Cardiac fibroblast (primary cell): ENCODE measurements at regions not wholly inside any gene's neighbourhood (a gene's known extent, or its start where the extent isn't known, plus 50 kb on each side); places are given as distances from the start of the nearest gene placed in this dataset.
A peak's percentile ranks its signal among the peaks of the same experiment; 100 is the strongest.

Experiments
- DNase-seq, 2 donors: peaks; one replicate each; pipeline versions ENCODE4 v3.0.0 to v3.0.0-alpha.2; 2010; ENCODE audit warnings: low read depth in 2 of 2
- H3K4me3 ChIP-seq, 2 donors: replicated peaks in 1 of 2; 1 replicate in 1 of 2; 2 replicates in 1 of 2; pipeline ENCODE4 v1.5.1; 2011; ENCODE audit warnings: low read depth in 2 of 2, low read length in 2 of 2, mild to moderate bottlenecking in 2 of 2, moderate library complexity in 1 of 2
- TF ChIP-seq, protein P1 (sequence below): IDR thresholded peaks from one replicate; pipeline ENCODE4 v1.5.1; 2011; ENCODE audit warnings: low read depth, mild to moderate bottlenecking, low read length, inconsistent platforms

DNA sequence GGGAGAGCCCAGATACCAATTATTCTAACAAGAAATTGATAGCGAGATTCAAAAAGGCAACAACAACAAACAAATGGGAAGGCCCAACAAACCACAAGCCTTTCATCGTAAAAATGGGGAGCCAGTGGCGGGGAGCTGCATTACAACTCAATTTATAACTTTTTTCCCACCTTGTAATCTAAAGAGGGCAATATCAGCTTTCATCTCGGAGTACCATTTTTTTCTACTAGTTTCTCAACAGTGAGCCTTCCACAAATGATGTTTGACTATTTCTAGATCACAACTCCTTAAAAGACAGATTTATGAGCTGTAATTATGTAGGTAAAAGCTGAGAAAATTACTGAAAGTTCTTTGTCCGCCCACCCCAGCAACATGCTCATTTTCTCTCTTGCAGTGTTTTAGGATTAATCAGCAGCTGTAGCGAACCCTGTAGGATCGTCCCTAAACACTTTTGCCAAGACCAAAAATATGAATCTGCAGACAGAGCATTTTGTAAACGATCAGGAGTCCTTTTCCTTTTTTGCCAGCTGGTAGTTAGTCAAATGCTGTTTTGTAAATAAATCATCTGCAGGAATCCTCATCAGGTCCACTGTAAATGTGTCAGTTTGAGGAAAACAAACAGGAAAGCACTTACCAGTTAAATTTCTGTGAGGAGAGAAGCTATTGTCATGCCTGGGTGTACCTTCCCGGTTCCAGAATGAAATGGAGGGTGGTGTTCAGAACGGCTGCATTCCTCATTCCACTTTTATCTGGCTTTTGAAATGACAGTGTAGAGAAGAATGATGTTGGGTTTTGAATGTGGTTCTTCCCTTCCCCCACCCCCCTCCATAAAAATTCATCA, 53.2 kb downstream of the EEF1B2 start:
- TF ChIP-seq, protein P1, sequence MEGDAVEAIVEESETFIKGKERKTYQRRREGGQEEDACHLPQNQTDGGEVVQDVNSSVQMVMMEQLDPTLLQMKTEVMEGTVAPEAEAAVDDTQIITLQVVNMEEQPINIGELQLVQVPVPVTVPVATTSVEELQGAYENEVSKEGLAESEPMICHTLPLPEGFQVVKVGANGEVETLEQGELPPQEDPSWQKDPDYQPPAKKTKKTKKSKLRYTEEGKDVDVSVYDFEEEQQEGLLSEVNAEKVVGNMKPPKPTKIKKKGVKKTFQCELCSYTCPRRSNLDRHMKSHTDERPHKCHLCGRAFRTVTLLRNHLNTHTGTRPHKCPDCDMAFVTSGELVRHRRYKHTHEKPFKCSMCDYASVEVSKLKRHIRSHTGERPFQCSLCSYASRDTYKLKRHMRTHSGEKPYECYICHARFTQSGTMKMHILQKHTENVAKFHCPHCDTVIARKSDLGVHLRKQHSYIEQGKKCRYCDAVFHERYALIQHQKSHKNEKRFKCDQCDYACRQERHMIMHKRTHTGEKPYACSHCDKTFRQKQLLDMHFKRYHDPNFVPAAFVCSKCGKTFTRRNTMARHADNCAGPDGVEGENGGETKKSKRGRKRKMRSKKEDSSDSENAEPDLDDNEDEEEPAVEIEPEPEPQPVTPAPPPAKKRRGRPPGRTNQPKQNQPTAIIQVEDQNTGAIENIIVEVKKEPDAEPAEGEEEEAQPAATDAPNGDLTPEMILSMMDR = no peak
- H3K4me3 ChIP-seq = peak overlapping the region; percentile 33 to 58
- DNase-seq = peak; percentile 62 to 80

DNA sequence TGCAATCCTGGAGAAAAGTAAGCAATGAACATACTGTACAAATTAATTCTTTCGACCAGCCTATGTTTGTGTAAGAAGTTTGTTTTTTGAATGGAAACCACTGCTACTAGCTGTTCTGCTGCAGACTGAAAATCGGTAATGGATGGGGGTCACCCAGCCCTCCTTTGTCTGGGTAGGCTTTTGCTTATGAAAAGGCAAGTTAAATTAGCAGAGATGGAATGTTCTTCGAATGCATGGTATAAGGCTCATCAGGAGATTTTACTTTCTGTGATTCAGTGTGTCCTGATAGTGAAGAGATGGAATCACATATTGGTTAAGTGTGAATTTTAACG, 53.8 kb downstream of the EEF1B2 start:
- TF ChIP-seq, protein P1 = no peak
- H3K4me3 ChIP-seq = peak overlapping the region in 1 of 2 donors; percentile 58
- no peak for DNase-seq

DNA sequence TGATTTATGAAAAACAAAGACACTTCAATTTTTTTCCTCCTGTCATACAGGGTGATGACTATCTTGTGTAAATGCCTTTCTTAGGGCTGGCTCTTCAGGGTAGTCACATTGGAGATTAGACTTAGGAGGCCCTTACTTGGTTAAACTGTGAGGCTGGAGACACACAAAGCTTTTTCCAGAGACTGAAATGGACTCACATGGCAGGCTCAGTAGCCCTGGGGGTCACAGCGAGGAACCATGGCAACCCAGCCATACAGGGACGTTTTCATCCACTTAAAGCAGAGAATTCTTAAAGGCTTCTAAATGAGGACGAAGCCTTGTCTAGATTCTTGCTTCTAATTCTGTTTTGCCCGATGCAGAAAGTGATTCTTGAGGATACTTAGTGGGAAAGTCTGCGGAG, 57.3 kb upstream of the ZDBF2 start:
- DNase-seq = no peak
- H3K4me3 ChIP-seq = no peak overlapping the region
- TF ChIP-seq, protein P1 = no peak

DNA sequence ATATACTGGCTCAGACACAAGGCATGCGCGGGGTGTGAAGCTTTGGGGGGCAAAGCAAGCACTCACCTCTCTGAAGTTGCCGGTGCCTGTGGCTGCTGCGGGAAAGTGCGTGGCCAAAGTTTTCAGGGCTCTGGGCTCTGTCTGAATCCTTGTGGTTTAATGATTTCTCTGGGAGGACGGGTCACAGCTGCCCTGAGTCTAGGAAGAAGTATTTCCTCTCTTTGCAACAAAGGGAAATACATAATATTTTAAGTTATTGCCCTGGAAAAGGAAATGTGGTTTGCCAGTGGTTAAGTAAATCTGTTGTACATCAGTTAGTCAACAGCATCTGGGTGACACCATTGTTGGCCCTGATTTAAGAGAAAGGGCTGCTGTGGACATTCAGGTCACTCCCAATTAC, 56.7 kb upstream of the ZDBF2 start:
- no peak overlapping the region for H3K4me3 ChIP-seq
- peak; percentile 36 to 53 for DNase-seq

DNA sequence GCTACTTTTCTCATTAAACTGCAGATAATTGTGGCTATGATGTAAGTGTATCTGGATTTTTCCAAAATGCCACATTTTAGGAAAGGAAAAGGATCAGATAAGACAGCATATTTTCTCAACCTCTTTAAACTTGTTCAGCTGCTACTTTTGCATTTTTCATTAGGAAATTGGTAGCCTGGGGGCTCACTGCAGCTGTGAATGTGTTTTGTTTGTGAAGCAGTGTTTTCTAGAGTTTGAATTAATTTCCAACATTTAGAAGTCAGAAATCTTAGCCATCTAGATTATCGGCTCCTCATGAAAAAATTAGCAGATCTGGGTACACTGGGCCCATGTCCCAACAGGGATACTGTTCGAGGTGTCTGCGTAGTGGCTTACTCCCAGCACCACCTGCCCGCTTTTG, 56.3 kb upstream of the ZDBF2 start:
- TF ChIP-seq, protein P1 = no peak
- DNase-seq = no peak
- no peak overlapping the region for H3K4me3 ChIP-seq

More for the DNA sequence above, 56.7 kb upstream of the ZDBF2 start:
- TF ChIP-seq, protein P1 = no peak

GRCh38 chr2:206218796-206219499, 55.5 kb upstream of the ZDBF2 start:
- TF ChIP-seq, protein P1 = no peak
- peak in 1 of 2 donors; percentile 29 for DNase-seq
- no peak overlapping the region for H3K4me3 ChIP-seq
